ENCODE measurements at regions not wholly inside any gene's neighbourhood (a gene's known extent, or its start where the extent isn't known, plus 50 kb on each side); places are given as distances from the start of the nearest gene placed in this dataset.

DNA sequence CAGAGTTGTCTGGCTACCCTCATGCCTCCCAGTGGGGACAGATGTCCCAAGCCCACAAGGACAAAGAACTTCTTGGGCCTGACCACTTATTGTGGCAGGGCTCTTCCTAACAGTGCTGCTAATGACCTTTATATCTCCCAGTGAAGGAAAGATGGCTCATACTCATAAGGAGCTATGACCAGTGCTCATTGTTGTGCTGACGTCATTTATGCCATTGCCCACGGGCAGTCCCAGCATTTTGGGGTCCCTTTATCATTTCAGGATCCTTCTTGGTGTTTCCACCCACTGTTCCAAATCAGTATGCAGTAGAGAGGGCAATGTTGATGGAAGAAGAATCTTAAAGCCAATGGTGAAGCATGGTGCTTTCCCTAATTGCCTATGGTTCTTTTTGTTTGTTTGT is 1640.0 kb upstream of the PRR20A start:
- in situ Hi-C loops (cut with HindIII; ENCODE audit: low pct_unique_long_range_greater_than_20kb, low sequenced_read_pairs): no loop called here
- no peak for DNase-seq (ENCODE audit: low read depth)

DNA sequence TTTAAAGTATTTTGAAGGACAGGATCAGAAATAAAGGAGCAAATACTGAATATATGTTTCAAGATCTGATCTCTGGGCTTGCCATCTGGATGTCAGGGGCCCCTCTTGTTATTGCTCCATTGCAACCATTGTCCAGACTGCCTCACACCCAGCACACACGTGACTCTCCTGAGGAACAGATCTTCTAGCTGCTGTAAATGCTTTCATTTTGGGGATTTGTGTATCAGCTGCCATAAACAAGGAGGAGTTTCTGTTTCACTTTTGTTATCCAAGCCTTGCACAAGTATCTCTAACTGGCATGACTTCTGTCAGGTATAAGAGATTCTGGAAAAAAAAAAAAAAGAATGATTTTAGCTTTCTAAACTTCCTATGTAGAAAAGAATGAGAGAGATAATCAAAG is 1624.1 kb upstream of the PRR20A start:
- DNase-seq (ENCODE audit: low read depth): no peak
- in situ Hi-C loops (cut with HindIII; ENCODE audit: low pct_unique_long_range_greater_than_20kb, low sequenced_read_pairs): no loop called here

DNA sequence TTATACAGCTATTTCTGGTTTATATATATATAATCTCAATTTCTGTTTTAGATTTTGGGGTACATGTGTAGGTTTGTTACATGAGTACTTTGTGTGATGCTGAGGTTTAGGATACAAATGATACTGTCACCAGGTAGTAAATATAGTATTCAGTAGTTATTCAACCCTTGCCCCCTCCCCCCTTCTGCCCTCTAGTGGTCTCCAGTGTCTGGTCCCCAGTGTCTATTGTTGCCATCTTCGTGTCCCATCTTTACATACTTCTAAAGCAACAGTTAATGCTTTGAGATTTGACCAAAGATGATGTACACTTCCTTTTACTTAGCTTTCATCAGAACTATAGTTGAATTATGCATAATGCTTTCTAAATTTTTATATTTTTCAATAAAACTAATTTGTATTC is 1623.4 kb upstream of the PRR20A start:
- in situ Hi-C loops (cut with HindIII; ENCODE audit: low pct_unique_long_range_greater_than_20kb, low sequenced_read_pairs): no loop called here
- no peak for DNase-seq (ENCODE audit: low read depth)

DNA sequence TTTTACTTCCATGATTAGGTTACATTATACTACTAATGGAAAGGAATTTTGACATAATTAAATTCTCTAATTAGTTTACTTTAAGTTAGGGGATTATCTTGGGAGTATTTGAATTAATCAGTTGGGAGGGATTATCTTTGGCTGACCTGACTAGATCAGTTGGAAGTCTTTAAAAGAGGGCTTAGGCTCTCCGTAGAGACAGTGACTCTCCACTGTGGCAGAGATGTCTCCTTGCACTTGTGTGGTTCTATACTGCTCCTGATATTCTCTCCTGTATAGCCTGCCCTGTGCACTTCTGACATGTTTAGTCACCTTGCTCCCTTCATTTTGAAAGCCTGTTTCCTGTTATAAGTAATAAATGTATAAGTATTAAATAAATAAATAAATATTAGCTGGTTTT is 1612.3 kb upstream of the PRR20A start:
- DNase-seq (ENCODE audit: low read depth): no peak
- in situ Hi-C loops (cut with HindIII; ENCODE audit: low pct_unique_long_range_greater_than_20kb, low sequenced_read_pairs): no loop called here

DNA sequence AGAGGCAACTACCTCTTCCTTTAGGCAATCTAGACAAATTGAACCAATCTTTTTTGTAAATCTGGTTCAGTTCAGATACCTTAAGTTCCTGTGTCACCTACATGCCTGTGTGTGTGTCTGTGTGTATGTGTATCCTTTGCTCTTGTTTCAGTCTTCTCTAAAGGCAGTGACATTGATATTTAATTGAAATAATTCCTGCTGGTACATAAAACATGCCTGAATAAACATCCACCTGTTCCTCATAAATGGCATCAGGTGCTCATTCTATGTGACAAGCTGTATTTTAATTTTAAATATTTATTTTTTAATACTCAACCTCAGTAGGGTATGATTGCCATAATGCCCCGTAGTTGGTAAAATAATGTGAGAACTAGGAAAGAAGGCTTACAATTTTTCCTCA is 1606.4 kb upstream of the PRR20A start:
- in situ Hi-C loops (cut with HindIII; ENCODE audit: low pct_unique_long_range_greater_than_20kb, low sequenced_read_pairs): no loop called here
- no peak for DNase-seq (ENCODE audit: low read depth)

DNA sequence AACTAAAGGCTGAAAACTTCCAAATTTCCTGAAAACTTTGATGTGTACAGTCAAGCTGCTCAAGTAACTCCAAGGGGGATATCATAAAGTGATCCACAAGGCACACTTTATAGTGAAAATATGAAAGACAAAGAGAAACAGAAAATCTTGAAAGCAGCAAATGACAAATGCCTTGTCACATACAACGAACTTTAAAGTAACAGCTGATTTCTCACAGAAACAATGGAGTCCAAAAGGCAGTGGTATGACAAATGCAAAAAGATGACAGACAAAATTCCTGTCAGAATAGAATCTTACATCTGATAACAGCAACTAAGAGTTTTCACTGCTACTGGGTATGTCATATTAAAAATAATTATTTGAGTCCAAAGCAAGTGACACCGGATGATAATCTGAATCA is 1602.3 kb upstream of the PRR20A start:
- in situ Hi-C loops (cut with HindIII; ENCODE audit: low pct_unique_long_range_greater_than_20kb, low sequenced_read_pairs): no loop called here
- no peak for DNase-seq (ENCODE audit: low read depth)

DNA sequence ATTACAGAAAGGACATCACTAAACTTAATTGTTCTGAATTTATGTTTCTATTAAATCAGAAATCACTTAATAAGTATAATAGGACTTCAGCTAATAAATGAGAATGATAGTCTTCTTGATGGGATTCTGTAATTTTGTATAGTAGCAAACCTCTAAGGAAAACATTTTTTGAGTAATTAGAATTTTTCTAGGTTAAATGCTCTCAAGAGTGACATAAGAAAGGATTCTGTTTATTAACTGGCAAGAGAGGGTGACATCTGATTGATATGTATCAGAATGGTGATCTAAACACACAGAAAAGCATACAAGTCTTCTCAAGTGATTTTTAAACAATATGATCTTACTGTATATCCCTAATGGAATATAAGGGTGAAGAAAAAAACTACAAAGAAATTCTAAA is 1597.7 kb upstream of the PRR20A start:
- in situ Hi-C loops (cut with HindIII; ENCODE audit: low pct_unique_long_range_greater_than_20kb, low sequenced_read_pairs): no loop called here
- DNase-seq (ENCODE audit: low read depth): no peak

DNA sequence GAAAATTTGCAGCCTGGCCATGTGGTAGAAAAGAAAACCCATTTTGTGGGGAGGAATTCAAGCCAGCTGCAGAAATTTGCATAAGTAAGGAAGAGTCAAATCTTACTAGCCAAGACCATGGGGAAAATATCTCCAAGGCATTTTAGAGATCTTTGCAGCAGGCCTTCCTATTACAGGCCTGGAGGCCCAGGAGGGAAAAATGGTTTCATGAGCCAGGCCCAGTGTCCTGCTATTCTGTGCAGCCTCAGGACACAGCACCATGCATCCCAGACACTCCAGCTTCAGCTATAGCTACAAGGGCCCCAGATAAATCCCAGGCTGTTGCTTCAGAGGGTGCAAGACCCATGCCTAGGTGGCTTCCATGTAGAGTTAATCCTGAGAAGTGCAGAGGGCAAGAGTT is 1590.1 kb upstream of the PRR20A start:
- no peak for DNase-seq (ENCODE audit: low read depth)
- in situ Hi-C loops (cut with HindIII; ENCODE audit: low pct_unique_long_range_greater_than_20kb, low sequenced_read_pairs): no loop called here

DNA sequence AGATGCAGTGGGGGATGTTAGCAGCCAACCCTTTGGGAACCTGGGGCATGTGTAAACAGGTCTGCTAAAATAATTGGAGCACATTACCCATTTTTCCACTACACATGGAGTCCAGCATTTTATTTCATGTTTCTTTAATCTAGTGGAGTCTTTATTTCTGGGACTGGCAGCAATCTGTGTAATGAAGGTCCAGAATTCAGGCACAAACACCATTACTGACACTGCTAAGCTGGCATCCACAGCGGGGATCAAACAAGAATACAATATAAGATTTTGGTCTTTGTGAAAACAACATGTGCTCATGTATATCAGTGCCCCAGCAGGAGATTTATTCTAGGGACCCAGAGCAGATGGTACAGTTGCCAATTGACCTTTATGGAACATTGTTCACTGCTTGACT is 1587.0 kb upstream of the PRR20A start:
- in situ Hi-C loops (cut with HindIII; ENCODE audit: low pct_unique_long_range_greater_than_20kb, low sequenced_read_pairs): no loop called here
- no peak for DNase-seq (ENCODE audit: low read depth)

DNA sequence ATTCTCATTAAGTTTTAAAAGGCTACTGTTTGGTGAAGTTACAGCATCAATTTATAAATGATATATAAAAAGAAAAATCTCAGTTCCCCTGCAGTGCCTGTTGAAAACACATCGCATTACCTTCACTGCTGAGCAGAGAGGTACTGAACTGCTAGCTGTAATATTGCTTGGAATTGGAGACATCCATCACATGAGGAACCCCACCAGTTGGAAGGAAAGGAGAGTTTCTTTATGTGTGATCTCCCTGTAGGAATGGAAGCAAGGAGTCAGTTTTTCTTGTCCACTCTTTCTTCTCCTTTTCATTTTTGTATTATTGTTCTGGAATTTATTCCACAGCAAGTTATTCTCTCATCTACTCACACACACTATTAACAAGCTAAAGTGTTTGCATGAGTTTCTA is 1586.0 kb upstream of the PRR20A start:
- in situ Hi-C loops (cut with HindIII; ENCODE audit: low pct_unique_long_range_greater_than_20kb, low sequenced_read_pairs): no loop called here
- DNase-seq (ENCODE audit: low read depth): no peak

DNA sequence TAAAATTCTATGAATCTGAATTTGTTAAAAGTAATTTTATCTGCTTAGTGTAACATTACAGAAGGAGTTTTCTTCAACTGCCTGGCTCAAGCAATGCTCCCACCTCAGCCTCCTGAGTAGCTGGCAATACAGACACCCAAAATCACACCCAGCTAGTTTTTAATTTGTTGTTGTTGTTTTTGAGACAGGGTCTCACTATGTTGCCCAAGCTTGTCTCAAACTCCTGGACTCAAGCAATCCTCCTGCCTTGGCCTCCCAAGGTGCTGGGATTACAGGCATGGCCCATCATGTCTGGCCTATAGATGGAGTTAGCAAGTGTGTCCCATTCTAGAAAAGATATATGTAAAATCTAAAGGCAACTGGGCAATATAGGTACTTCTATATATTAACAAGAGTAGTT is 1580.4 kb upstream of the PRR20A start:
- in situ Hi-C loops (cut with HindIII; ENCODE audit: low pct_unique_long_range_greater_than_20kb, low sequenced_read_pairs): no loop called here
- DNase-seq (ENCODE audit: low read depth): no peak

DNA sequence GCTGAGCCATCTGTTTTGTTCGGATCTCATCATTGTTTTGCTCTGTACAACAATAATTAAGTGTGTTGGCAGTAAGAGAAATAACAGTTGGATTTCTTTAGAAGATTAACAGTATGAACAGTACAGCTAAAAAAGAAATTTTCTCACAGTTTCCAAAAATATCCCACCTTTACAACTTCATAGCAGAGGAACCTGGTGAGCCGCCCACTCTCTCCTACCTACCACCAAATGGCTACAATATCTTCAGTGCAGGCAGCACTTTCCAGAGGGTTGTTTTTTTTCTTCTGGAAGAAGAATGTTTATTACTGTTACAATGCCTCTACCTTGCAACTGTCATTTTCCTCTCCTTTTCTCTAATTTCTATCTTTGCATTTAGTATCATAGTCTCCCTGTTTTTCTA is 1577.5 kb upstream of the PRR20A start:
- DNase-seq (ENCODE audit: low read depth): no peak
- in situ Hi-C loops (cut with HindIII; ENCODE audit: low pct_unique_long_range_greater_than_20kb, low sequenced_read_pairs): no loop called here

DNA sequence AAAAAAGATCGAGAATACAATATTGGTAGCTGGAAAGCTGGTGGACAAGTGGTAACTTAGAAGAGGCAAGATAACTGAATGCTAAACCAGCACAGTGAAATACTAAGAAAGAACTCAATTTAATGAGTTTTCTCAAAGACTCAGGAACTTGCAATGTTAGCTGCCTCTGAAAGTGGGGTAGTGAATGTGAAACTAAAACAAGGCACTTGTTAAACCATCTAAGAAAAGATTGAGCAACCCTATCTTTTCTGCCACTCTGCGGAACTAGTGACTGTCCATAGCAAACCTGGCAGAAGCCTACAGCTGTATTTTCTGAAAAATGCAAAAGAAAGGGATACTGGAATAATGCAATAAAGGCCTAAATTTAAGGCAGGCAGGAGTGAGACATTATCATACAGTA is 1574.4 kb upstream of the PRR20A start:
- no peak for DNase-seq (ENCODE audit: low read depth)
- in situ Hi-C loops (cut with HindIII; ENCODE audit: low pct_unique_long_range_greater_than_20kb, low sequenced_read_pairs): no loop called here

DNA sequence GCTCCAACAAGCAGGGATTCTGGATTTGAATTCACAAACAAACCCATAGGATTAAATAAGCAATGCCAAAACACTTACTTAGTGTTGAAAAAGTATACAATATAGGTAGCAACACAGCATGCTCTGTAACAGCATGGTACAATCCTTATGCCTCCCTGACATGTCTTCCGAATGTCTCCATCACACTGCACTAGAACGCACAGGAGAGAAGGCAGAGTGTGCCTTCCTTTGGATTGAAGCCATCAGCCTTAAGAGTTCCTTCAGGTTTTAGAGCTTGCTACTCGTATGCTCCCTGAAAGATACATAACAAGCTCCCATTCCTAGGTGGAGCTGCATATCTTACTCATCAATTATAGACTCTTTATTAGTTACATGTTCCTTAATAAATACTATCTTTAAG is 1573.9 kb upstream of the PRR20A start:
- in situ Hi-C loops (cut with HindIII; ENCODE audit: low pct_unique_long_range_greater_than_20kb, low sequenced_read_pairs): no loop called here
- no peak for DNase-seq (ENCODE audit: low read depth)

DNA sequence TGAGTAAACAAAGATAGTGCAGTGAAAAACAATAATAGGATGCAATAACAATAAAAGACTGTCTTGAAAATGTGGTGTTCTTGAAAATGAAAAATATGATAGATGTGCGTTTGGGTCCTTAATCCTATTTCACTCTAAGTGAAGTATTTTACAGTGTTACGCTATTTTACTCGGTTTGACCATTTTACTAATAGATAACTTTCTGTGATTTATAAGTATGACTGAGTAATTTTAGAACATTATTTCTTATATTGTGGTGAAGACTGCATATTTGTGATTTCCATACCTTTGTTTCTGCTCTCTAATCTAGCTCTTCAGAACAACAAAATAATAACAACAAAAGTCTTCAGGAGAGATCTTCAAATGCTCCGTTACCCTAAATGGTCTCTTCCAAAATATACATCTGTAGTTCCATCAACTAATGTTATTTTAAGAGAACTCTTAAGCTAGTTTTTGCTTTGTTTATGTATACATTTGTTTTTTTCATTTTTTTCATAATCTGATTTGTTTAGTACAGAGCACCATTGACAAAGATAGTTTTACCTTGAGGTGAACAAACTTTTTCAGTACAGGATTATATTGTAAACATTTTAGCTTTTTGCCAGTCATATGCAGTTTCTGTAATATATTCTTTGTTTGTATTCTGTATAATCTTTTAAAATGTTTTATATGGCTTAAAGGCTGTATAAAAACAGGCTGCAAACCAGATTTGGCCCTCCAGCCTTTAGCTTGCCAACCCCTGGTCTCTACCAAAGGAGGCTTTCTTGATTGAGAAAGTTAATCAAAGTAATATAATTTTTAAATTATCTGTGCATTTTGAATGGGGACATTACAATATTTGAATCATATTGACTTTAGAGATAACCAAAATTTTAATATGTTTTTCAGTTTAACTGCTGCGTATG is 1572.7 kb upstream of the PRR20A start:
- no peak for DNase-seq (ENCODE audit: low read depth)
- in situ Hi-C loops (cut with HindIII; ENCODE audit: low pct_unique_long_range_greater_than_20kb, low sequenced_read_pairs): no loop called here

DNA sequence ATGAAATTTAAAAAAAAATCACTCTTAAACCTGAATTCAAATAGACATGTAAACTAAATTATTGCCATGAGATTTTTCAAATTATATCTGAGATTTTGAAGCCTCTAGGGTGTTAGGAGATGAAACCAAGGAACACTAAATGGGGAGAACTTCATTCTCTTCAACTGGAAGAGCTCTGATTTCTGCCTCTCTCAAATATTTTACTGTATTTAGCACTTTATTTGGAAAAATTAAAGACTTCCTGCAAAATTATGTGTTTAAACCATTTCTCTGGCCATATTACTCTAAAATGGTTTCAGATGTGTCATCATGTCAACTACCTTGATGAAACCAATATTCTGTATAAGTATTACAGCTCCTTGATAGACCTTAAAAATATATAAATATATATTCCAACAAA is 1571.6 kb upstream of the PRR20A start:
- DNase-seq (ENCODE audit: low read depth): no peak
- in situ Hi-C loops (cut with HindIII; ENCODE audit: low pct_unique_long_range_greater_than_20kb, low sequenced_read_pairs): no loop called here

DNA sequence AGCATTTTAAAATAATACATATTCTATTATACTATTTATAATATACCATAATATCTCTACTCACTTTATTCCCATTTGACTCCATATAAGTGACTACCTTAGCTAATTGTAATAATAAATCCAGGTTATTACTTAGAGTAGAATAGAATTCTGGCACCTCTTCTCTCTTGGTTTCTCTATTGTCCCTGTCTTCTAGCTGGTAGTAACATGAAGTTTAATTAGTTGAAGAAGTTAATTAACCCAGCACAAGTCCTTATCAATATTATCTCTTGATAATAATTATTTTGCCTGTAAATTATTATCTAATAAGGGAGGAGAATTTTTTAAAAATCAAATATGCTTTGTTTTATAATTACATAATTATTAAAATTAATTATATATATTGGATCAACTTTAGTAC is 1571.2 kb upstream of the PRR20A start:
- DNase-seq (ENCODE audit: low read depth): no peak
- in situ Hi-C loops (cut with HindIII; ENCODE audit: low pct_unique_long_range_greater_than_20kb, low sequenced_read_pairs): no loop called here

DNA sequence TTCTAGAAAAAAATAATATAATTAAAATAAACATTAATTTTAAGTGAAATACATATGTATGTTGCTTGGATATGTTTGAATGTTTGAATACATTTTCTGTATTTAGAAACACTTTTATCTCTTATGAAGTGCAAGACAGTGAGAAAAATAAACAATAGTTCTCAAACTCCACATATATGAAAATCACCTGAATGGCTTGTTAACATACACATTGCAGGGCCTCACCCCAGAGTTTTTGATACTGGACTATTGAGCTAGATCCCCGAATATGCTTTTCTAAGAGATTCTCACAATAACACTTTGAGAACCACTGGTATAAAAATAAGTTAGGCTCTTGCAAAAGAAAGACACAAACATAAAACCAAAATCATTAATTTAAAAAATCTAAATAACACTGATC is 1570.3 kb upstream of the PRR20A start:
- in situ Hi-C loops (cut with HindIII; ENCODE audit: low pct_unique_long_range_greater_than_20kb, low sequenced_read_pairs): no loop called here
- no peak for DNase-seq (ENCODE audit: low read depth)

DNA sequence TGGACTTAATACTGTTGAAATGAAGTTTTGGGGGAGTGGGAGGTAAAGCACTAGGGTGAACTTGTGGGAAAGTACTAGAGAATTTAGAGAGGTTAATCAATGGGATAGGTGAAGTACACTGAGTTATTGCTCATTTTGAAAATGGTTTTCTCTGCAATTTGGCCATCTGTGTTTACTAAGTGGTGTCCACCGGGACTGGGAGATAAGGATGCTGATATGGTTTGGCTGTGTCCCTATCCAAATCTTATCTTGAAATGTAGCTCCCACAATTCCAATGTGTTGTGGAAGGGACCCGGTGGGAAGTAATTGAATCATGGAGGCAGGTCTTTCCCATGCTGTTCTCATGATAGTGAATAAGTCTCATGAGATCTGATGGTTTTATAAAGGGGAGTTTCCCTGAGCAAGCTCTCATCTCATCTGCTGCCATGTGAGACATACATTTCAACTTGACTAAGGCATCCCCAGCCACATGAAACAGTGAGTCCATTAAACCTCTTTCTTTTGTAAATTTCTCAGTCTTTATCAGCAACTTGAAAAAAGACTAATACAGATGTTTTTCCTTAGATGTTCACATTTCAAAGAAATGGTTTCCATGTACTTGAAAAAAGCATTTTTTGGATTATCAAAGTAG is 1569.4 kb upstream of the PRR20A start:
- DNase-seq (ENCODE audit: low read depth): no peak
- in situ Hi-C loops (cut with HindIII; ENCODE audit: low pct_unique_long_range_greater_than_20kb, low sequenced_read_pairs): no loop called here

DNA sequence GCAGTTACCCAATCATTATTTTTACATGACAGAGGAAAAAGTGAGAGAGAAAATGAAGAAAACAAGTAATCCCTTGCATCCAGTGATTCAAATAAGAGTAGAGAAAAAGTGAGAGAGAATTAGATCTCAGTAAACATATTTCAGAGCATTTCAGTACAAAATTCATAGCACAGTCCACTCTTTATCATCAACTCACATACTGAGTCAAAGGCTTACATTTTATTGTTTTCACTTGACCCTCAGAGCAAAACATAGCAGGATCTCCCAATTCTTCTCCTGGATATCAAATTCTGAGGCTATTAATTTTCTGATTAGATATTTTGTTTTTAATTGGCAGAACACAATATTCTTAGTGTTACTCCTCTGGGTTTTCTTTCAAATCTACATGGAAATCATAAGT is 1568.3 kb upstream of the PRR20A start:
- in situ Hi-C loops (cut with HindIII; ENCODE audit: low pct_unique_long_range_greater_than_20kb, low sequenced_read_pairs): no loop called here
- DNase-seq (ENCODE audit: low read depth): no peak

Data from Caki2 (cell line).